NAMALWA (cell line): ENCODE measurements at regions not wholly inside any gene's neighbourhood (a gene's known extent, or its start where the extent isn't known, plus 50 kb on each side); places are given as distances from the start of the nearest gene placed in this dataset.
"Not testable (repeated sequence)": the region's sequence is repeated elsewhere in the genome, so short reads cannot be mapped to it uniquely, and the experiment has no call there.

Source experiments
- DNase-seq: peaks from one replicate; pipeline ENCODE4 v3.0.0-alpha.2; 2015; ENCODE audit warnings: low spot score

DNA sequence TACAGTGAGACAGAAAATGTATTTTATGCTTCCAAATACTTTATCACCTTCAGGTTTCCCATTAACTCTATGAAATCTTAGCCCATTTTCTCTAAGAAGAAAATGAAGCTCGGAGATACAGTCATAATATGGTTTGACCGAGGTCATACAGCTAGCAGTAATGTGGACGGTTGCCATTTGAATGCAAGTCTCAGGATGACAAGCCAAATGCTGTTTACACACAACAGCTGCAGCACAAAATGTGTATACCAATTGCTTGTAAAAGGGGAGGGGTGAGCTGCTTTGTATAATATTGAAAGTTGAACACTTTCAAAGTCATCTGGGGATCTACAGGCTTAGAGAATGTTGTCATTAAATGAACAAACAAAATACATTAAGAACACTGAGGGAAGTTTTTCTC, 93.8 kb upstream of the FSIP2 start:
- DNase-seq, result no peak

DNA sequence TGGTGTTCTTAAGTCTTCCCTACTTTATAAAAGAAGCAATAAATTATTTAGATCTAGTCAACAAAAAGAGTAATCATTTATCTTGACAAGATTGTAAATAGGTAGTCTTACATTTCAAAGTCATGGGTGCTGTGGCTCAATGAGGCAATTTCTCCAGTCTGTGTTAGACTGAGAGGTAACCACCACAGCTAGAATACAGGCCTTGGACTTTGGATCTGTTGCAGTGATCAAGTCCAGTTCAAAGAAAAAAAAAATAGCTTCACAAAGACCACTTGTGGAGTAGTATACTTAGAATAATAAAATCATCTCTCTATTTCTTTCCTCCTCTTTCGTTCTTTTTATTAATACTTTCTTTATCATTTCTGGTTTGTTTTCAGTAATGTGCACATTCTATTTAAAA, 93.1 kb upstream of the FSIP2 start:
- no peak for DNase-seq

DNA sequence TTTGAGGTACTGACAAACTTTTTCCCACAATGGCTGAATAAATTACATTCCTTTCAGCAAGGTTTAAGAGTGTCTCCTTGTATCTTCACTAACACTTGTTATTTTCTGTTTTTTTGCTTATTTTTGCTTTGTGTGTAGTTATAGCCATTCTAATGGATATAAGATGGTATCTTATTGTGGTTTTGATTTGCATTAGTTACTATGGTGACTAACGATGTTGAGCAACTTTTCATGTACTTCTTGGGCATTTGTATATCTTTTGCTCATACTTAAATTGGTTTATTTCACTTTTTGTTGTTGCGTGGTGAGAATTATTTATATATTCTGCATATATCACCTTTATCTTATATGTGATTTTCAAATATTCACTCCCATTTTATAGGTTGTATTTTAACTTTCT, 79.9 kb upstream of the FSIP2 start:
- DNase-seq, result no peak

DNA sequence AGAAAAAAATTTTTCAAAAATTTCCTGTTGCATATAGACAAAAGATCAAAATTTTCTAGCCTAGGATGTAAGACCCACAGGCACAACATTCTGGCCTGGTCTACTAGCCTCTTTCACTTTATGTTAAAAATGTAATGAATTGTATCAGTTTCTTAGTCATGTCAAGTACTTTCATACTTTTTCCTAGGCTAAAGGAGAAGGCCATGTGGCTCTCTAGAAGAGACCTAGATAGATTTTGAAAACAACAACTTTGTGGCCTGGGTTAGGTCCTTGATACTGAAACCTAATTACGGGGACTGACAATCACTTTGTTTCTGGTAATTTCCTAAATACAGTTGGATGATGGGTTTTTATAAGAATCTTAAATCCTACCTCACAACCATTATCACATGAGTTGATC, 74.8 kb upstream of the FSIP2 start:
- no peak for DNase-seq

DNA sequence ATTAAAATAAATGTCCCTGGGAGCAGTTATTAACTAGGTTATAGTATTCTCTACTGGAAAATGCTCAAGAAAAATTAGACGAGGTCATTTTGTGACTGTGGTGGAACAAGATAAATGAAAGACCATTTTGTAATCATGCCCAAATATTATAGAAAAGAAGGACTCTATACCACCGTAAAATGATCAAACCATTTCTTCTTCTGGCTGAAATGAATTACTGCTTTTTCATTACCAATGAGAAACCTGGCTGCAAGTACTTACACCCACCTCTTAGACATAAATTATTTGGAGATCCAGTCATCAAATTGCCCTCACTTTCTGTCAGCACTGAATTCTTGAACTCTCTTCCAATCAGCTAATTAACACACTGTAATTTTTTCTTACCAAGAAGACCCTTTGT, 74.2 kb upstream of the FSIP2 start:
- DNase-seq, result no peak

DNA sequence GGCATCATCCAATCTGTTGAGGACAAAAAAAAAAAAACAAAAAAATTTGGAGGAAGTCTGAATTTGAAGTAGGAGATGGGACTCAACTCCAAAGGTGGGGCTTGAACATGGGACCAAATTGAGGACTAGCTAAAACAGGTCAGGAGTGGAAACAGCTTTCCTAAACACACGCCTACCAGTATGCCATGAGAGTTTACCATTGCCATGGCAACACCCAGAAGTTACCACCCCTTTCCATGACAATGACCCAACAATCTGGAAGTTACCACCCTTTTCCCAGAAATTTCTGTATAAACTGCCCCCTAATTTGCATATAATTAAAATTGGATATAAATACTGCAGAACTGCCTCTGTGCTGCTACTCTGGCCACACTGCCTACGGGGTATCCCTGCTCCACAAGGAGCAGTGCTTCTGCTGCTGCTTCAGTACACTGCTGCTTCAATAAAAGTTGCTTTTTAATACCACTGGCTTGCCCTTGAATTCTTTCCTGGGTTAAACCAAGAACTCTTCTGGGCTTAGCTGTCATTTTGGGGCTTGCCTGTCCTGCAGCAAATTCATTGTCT, 73.3 kb upstream of the FSIP2 start:
- DNase-seq, result no peak

DNA sequence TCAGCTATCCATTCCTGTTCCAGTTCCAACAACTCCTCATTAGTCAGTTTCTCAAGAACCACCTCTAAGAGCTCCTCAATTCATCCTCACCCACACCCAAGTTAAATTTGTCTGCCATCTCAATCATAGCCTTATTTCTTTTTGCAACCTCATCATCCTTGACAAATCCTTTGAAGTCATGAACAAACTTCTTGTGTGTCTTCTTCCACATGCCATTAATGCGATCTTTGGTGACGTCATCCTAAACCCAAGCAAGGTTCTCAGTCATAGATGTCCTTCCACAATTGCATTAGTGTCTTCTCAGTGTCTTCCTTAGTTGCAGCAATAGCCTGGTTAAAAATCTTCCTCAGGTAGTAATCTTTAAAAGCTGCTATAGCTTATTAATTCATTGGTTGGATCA, 71.2 kb upstream of the FSIP2 start:
- DNase-seq, result no peak

DNA sequence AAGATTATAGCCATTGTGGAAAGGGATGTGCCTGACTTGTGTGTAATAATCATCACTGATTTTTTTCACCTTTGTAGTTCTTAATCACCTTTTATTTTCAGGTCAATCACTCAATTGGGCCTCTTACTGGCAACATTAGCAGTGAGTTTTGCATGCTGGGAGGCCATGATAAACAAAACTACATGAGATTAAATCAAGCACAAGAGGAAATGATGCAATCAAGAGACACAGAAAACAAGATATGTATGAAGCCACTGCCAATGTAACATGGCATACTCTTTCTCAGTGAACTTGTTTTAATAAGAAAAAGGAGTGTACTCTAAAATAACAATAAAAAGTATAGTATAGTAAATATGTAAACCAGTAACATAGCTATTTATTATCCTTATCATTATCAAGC, 69.9 kb upstream of the FSIP2 start:
- DNase-seq, result peak; percentile 18

DNA sequence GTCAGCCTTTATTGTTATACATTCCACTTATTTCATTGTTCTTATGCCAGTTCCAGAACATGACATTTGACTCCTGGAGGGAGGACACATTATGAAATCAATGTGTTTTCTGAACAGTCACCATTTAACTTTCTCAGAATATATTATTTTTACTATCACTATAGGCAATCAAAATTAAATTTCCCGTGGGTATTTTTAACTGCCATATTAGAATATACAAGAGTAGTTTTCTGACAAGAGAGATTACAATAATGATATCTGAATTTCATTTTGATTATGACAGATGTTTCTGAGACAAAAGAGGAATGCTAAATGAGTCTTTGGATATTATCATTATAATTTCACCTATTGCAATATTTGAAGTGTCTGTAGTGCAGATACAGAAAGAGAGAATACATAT, 64.4 kb upstream of the FSIP2 start:
- no peak for DNase-seq

DNA sequence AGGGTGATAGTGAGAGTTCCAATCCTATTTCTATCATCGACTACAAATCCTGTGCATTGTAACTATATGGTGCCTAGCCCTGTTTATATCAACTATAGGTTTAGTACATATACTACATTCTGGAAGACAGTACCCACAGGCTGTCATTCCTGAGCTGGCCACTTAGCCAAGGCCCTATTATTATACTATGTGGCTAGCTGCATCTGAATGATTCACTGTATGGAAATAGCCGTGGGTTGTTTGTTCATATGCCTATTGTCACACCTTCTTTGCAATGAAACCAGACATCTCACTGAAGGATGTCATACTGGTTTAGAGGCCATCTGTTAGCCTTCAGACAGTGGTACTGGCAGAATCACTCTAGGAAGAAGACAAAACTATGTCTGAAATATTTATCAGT, 62.3 kb upstream of the FSIP2 start:
- DNase-seq, result no peak

DNA sequence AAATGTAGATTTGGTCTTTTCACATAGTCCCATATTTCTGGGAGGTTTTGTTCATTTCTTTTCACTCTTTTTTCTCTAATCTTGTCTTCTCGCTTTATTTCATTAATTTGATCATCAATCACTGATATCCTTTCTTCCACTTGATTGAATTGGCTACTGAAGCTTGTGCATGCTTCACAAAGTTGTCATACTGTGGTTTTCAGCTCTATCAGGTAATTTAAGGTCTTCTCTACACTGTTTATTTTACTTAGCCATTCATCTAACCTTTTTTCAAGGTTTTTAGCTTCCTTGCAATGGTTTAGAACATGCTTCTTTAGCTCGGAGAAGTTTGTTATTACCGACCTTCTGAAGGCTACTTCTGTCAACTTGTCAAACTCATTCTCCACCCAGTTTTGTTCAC, 51.6 kb upstream of the FSIP2 start:
- not testable (repeated sequence) for DNase-seq

DNA sequence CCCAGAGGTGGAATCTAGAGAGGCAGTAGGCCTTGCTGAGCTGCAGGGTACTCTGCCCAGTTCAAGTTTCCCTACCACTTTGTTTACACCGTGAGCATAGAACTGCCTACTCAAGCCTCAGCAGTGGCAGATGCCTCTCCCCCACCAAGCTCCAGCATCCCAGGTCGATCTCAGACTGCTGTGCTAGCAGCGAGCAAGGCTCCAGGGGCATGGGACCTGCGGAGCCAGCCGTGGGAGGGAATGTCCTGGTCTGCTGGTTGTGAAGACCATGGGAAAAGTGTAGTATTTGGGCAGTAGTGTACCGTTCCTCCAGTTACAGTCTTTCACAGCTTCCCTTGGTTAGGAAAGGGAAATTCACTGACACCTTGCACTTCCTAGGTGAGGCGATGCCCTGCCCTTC, 50.6 kb upstream of the FSIP2 start:
- DNase-seq, result no peak
